Erythroblast (primary cell): ENCODE measurements at regions not wholly inside any gene's neighbourhood (a gene's known extent, or its start where the extent isn't known, plus 50 kb on each side); places are given as distances from the start of the nearest gene placed in this dataset.
A peak's percentile ranks its signal among the peaks of the same experiment; 100 is the strongest.
"Not testable (repeated sequence)": the region's sequence is repeated elsewhere in the genome, so short reads cannot be mapped to it uniquely, and the experiment has no call there.

Experiments
- DNase-seq, 2 experiments: peaks; one replicate each; lab custom pipeline; 2025; lab: John Stamatoyannopoulos, UW
- GATA1 ChIP-seq: IDR thresholded peaks from 2 replicates; pipeline ENCODE4 v1.6.1; 2011; ENCODE audit warnings: low read depth, mild to moderate bottlenecking, control low read depth, low read length, moderate library complexity
- POLR2A ChIP-seq: IDR thresholded peaks from 2 replicates; pipeline ENCODE4 v1.6.1; 2011; ENCODE audit warnings: mild to moderate bottlenecking, low read length

GRCh38 chr2:190742431-190742830 lies 93.5 kb downstream of the NAB1 start:
- no peak for DNase-seq
- TF ChIP-seq POLR2A (no peak), GATA1 (no peak)

DNA sequence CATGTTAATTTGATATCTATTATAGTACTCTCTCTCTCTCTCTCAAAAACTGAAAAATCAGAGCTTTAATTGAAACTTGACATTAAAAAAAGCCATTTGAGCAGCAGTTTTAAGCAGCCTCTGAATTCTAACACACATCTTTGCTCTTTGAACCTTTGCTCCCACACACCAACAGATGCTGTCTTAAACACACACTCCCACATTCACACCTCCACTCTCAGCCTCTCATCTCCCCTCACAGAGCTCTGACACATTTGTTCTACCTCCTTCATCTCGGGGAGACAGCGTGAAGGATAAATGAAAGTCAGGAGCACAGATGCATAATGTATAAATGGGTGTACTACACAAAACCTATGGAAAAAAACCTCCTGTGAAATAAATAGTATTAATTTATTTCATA lies 95.2 kb downstream of the NAB1 start:
- no peak for DNase-seq
- TF ChIP-seq GATA1: no peak
- no peak for TF ChIP-seq POLR2A

DNA sequence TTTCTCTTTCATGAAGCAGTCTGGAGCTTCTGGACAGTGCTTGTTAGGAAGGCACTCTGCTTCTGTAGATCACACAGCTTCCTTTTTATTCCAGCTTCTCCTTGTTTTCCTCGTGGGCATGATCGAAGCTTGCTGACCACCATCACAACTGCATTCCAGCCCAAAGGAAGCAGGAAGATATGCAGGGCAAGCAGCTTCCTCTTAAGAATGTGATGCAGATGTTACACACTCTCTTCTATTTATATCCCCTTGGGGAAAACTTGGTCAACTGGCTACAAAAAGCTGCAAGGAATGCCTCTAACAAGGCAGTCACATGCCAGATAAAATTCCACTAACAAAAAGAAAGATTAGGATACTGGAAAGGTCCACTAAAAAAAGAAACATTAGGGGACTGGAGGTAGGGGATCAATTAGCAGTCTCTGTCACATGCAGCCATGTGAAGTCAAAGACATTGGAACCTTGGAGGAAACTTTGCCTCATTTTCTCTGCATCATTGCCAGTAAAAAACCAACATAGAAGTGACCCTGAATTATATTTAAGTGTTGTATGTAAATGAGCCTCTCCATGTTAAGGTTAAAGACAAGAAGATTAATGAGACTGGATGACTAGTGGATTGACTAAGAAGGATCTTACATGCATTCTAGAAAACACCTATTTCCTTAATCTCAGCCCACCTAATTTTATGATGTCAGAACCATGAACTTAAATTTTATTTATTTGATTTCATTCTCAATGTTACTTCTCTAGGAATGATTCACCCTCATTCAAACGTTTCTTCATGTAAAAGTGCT lies 98.3 kb downstream of the NAB1 start:
- DNase-seq: no peak
- TF ChIP-seq GATA1 (no peak), POLR2A (no peak)

GRCh38 chr2:190748966-190749365 lies 100.1 kb downstream of the NAB1 start:
- no peak for DNase-seq
- TF ChIP-seq POLR2A (no peak), GATA1 (no peak)

DNA sequence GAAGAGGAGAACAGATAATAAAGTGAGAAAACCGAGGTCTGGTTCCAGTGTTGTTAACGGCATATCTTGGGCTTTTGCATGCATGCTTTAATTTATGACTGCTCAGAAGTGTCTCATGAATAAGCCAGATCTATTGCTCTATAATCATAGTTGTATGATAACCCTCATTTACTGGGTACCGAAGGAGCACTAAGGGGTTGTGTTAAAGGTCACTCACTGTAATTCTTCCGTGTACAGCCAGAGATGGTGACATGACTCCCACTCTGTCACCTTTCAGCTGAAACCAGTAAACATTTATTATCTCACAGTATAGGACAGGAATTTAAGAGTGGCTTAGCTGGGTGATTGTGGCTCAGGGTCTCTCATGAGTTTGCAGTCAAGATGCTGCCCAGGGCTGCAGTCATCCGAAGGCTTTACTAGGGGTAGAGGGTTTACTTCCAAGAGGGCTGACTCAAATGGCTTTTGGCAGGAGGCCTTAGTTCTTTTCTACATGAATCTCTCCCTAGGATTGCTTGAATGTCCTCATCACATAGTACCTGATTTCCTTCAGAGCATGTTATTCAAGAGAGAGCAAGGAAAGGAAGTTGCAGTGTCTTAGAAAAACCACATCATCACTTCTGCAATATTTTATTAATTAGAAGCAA lies 107.0 kb downstream of the NAB1 start:
- TF ChIP-seq POLR2A (no peak), GATA1 (no peak)
- DNase-seq: no peak

- peak in 1 of 2 experiments; percentile 32 for DNase-seq
- TF ChIP-seq GATA1 (no peak), POLR2A (no peak)
Measured at GRCh38 chr2:190759749-190760213, 110.9 kb downstream of the NAB1 start.

DNA sequence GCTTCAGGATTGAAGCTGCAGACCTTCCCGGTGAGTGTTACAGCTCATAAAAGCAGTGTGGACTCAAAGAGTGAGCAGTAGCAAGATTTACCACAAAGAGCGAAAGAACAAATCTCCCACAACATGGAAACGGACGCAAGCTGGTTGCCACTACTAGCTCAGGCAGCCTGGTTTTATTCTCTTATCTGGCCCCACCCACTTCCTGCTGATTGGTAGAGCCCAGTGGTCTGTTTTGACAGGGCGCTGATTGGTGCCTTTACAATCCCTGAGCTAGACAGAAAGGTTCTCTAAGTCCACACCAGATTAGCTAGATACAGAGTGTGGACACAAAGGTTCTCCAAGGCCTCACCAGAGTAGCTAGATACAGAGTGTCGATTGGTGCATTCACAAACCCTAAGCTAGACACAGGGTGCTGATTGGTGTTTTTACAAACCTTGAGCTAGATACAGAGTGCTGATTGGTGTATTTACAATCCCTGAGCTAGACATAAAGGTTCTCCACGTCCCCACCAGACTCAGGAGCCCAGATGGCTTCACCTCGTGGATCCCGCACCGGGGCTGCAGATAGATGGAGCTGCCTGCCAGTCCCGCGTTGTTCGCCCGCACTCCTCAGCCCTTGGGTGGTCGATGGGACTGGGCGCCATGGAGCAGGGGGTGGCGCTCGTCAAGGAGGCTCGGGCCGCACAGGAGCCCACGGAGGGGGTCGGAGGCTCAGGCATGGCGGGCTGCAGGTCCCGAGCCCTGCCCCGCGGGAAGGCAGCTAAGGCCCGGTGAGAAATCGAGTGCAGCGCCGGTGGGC lies 111.7 kb downstream of the NAB1 start:
- not testable (repeated sequence) for DNase-seq

GRCh38 chr2:190761216-190761615 lies 112.3 kb downstream of the NAB1 start:
- not testable (repeated sequence) for DNase-seq

DNA sequence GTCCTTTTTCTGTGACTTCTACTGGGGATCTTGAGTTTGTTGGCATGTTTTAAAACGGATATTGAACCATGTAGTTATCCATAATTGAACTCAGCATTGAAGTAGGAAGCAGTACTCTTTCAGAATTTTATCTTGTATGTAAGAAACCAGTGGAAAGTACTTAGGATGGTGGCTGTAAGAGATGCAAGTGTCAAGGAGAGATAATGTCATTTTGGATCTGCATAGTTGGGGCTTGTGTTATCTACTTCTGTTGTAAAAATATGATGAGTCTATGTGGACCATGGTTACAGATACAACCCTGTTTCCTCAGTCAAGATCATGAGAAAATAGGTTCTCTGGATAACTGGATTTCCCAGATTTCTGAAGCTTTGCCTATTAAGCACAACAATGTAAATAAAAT lies 113.7 kb downstream of the NAB1 start:
- TF ChIP-seq POLR2A (no peak), GATA1 (no peak)
- peak in 1 of 2 experiments; percentile 44 for DNase-seq

- no peak for TF ChIP-seq POLR2A
- no peak for TF ChIP-seq GATA1
- DNase-seq: no peak
Measured at GRCh38 chr2:190763100-190763499, 114.2 kb downstream of the NAB1 start.

DNA sequence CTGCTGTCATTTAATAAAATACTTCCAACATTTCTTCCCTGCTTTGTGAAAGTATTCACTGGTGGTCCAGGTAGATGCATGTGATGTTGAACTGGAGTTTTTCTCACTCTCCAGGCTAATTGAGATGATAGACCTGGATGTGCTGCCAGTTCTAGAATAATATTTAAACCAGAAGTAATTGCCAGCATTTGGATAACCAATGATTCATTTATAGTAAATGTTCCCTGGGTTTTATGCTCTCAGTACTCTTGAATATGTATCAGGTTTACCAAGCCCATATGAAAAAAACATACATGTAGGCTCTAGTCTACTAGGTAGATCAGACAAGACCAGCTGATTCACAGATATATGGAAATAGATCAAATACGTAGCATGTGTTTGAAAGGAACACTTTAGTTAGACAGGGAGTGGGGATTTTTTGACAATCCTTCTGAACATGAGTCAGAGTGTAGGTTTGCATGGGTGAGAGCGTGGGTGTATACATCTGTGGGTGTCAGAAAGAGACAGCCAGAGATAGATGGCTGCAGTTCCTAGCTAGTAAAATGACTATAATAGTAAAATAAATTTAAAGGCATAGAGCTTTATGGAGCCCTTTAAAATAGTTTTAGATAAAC lies 115.1 kb downstream of the NAB1 start:
- DNase-seq: no peak
- TF ChIP-seq GATA1 (no peak), POLR2A (no peak)

DNA sequence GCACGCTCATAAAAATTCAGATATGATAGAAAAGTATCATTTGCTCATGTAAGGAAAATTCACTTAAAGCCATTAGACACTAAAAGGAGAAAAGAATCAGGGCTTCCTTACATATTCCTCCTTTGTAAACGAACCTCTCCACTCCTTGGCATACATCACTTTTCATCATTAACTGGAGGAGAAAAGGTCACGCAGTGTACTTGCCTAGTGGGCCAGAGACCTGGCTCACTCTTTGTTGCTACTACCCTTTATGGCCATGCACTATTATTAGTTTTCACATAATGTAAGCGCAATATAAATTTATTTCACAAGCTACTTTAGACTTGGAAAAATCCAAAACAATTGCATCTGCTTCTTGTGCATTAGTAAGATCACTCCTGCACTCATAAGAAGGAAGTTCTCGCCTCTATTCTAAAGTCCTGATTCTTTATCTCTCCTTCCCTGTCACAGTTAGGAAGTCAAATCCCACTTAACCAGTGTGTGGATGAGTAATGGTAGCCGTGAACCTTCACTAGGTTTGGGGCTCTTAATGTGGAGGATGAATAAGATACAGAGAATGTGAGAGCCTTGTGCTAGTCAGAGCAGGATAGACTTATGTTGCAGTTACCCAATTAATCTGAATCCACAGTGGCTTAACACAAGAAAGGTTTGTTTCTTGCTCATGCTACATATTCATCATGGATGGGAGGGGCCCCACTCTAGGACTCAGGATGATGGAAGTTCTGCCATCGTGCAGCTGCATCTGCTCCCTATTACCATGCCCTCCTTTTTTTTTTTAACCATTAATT lies 115.0 kb upstream of the GLS start:
- TF ChIP-seq POLR2A: no peak
- no peak for TF ChIP-seq GATA1
- DNase-seq: no peak

GRCh38 chr2:190766174-190766572 lies 114.4 kb upstream of the GLS start:
- TF ChIP-seq GATA1: no peak
- no peak for TF ChIP-seq POLR2A
- DNase-seq: no peak
